AG09309 (cell line): ENCODE measurements at regions not wholly inside any gene's neighbourhood (a gene's known extent, or its start where the extent isn't known, plus 50 kb on each side); places are given as distances from the start of the nearest gene placed in this dataset.

Source experiments
- DNase-seq: peaks from one replicate; pipeline ENCODE4 v3.0.0-alpha.2; 2010; ENCODE audit warnings: low read depth
- H3K4me3 ChIP-seq: 2 replicates; pipeline ENCODE4 v1.5.1; 2011; ENCODE audit warnings: mild to moderate bottlenecking, low read depth, low read length, moderate library complexity; ENCODE audit not compliant: control insufficient read depth
- CTCF ChIP-seq: IDR thresholded peaks from 2 replicates; pipeline ENCODE4 v1.5.1; 2011; ENCODE audit warnings: mild to moderate bottlenecking, low read depth, low read length, inconsistent platforms; ENCODE audit not compliant: insufficient read depth, control insufficient read depth; ENCODE audit errors: missing control alignments

- DNase-seq: no peak
- TF ChIP-seq CTCF: no peak
- no peak overlapping the region for H3K4me3 ChIP-seq
Measured at GRCh38 chr5:2382776-2383697, 368.4 kb downstream of the IRX2 start.

GRCh38 chr5:2381861-2382260 lies 369.6 kb downstream of the IRX2 start:
- TF ChIP-seq CTCF: no peak
- no peak overlapping the region for H3K4me3 ChIP-seq
- DNase-seq: no peak

DNA sequence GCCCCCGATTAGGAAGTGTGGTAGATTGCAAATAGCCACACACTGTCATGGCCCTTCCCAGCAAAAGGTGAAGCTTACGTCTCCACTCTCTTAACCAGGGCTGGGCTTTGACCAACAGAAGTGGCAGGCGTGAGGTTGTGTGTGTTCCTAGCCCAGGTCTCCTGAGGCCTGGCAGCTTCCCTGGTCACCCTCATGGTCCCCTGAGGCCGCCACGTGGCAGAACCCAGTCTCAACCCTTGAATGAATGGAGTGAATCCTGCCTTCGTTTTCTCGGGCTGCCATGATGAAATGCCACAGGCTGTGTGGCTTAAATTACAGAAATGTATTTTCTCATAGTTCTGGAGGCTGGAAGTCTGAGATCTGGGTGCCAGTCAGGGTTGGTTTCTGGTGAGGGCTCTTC lies 370.4 kb downstream of the IRX2 start:
- no peak for DNase-seq
- H3K4me3 ChIP-seq: no peak overlapping the region
- no peak for TF ChIP-seq CTCF

GRCh38 chr5:2378976-2379375 lies 372.5 kb downstream of the IRX2 start:
- TF ChIP-seq CTCF: no peak
- no peak overlapping the region for H3K4me3 ChIP-seq
- DNase-seq: no peak

DNA sequence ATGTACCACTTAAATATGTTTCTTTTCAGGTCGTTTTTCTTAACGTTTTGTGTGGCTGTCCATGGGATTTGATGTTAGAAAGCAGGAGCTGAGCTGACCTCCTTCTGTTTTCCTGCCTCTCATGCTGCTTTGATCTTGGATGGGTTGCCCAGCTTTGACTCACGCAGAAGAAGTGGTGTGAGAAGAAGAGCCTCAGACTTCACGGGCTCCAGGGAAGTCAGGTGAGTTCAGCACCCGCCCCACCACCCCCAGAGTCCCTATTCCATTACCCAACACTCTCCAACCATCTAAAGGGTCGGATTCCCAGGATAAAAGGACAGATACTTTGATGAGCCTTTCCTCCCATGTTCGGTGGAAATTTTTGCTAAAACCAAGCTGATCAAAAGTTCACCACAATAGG lies 373.4 kb downstream of the IRX2 start:
- no peak for DNase-seq
- no peak for TF ChIP-seq CTCF
- no peak overlapping the region for H3K4me3 ChIP-seq

DNA sequence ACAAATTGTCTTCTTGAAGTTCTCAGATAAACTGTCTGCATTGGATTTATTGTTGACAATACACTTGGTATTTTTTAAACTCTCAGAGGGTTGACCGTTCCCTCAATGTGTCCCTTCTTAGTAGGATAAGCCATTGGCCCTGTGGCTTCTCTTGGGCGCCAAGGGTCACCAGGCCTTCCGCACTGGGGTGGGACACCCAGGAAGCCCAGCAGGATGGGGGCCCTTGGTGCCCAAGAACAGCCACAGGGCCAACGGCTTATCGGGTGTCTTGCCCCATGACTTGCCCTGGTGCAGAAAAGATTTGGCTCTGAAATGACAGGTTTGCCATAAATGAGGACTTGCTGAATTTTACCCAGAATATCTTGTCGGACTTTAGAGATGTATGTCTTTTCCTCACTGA lies 375.0 kb downstream of the IRX2 start:
- TF ChIP-seq CTCF: no peak
- DNase-seq: no peak
- H3K4me3 ChIP-seq: no peak overlapping the region
